Tibial artery (tissue), 4 donors: ENCODE measurements at regions not wholly inside any gene's neighbourhood (a gene's known extent, or its start where the extent isn't known, plus 50 kb on each side); places are given as distances from the start of the nearest gene placed in this dataset.

Experiments used
- DNase-seq, 2 donors: peaks; one replicate each; pipeline ENCODE4 v3.0.0-alpha.2; 2019
- H3K27ac ChIP-seq, 2 donors: fragments of 200-600 bp; sonication (generic) in 1 of 2; 1 replicate in 1 of 2; 2 replicates in 1 of 2; pipeline ENCODE4 v1.5.1; 2018 to 2019; ENCODE audit warnings: mild to moderate bottlenecking in 1 of 2
- H3K27me3 ChIP-seq, 2 donors: fragments of 200-600 bp; sonication (generic) in 1 of 2; one replicate each; pipeline versions ENCODE4 v1.5.1 to v1.6.0; 2016 to 2019
- H3K36me3 ChIP-seq, 3 donors: fragments of 200-600 bp; sonication (generic) in 2 of 3; one replicate each; pipeline ENCODE4 v1.5.1; 2016 to 2019; ENCODE audit warnings: mild to moderate bottlenecking in 2 of 3
- H3K4me1 ChIP-seq, 4 donors: fragments of 200-600 bp; sonication (generic) in 2 of 4; 1 replicate in 3 of 4; 2 replicates in 1 of 4; pipeline ENCODE4 v1.5.1; 2016 to 2019
- H3K4me3 ChIP-seq, 2 donors: fragments of 200-600 bp; sonication (generic) in 1 of 2; 1 replicate in 1 of 2; 2 replicates in 1 of 2; pipeline ENCODE4 v1.5.1; 2018 to 2019; ENCODE audit warnings: mild to moderate bottlenecking in 2 of 2
- H3K9me3 ChIP-seq, 3 donors: fragments of 200-600 bp; sonication (generic) in 1 of 3; one replicate each; pipeline ENCODE4 v1.5.1; 2016 to 2019
- intact Hi-C: fragments of 100-400 bp; cut with DNase I; formaldehyde crosslinking; loops from one replicate; pipeline ENCODE4 v1.15.0; 2023; ENCODE audit warnings: low total_unique reads
- TF ChIP-seq, protein P1 (sequence below), 2 experiments: fragments of 200-600 bp in 1 of 2; fragments of 450-650 bp in 1 of 2; IDR thresholded peaks; one replicate each; pipeline ENCODE4 v1.5.1; 2017 to 2019; ENCODE audit warnings: antibody characterized with exemption in 2 of 2, mild to moderate bottlenecking in 1 of 2, moderate library complexity in 1 of 2

DNA sequence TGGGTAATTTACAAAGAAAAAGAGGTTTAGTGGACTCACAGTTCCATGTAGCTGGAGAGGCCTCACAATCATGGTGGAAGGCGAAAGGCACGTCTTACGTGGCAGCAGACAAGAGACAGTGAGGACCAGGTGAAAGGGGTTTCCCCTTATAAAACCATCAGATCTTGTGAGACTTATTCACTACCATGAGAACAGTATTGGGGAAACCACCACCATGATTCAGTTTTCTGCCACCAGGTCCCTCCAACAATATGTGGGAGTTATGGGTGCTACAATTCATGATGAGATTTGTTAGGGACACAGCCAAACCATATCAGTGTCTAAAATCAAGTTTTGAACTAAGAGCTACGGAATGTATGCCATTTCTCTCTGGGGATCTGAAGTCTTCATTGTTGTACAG lies 354.8 kb upstream of the C2CD4B start:
- DNase-seq, result no peak
- TF ChIP-seq, protein P1, sequence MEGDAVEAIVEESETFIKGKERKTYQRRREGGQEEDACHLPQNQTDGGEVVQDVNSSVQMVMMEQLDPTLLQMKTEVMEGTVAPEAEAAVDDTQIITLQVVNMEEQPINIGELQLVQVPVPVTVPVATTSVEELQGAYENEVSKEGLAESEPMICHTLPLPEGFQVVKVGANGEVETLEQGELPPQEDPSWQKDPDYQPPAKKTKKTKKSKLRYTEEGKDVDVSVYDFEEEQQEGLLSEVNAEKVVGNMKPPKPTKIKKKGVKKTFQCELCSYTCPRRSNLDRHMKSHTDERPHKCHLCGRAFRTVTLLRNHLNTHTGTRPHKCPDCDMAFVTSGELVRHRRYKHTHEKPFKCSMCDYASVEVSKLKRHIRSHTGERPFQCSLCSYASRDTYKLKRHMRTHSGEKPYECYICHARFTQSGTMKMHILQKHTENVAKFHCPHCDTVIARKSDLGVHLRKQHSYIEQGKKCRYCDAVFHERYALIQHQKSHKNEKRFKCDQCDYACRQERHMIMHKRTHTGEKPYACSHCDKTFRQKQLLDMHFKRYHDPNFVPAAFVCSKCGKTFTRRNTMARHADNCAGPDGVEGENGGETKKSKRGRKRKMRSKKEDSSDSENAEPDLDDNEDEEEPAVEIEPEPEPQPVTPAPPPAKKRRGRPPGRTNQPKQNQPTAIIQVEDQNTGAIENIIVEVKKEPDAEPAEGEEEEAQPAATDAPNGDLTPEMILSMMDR (IDR thresholded peaks at IDR 0.05), result no peak
- H3K27ac ChIP-seq, result no peak overlapping the region
- H3K36me3 ChIP-seq, result no peaks in the 10 kb centered on the region
- no peaks in the 10 kb centered on the region for H3K27me3 ChIP-seq
- H3K4me3 ChIP-seq, result no peak overlapping the region
- intact Hi-C loops, result no loop called here
- peaks cover 0 to 17% (median 2%) of the 10 kb centered on the region in 4 donors for H3K4me1 ChIP-seq
- no peaks in the 10 kb centered on the region for H3K9me3 ChIP-seq

GRCh38 chr15:62520887-62521286 lies 355.8 kb upstream of the C2CD4B start:
- DNase-seq, result no peak
- no peaks in the 10 kb centered on the region for H3K9me3 ChIP-seq

DNA sequence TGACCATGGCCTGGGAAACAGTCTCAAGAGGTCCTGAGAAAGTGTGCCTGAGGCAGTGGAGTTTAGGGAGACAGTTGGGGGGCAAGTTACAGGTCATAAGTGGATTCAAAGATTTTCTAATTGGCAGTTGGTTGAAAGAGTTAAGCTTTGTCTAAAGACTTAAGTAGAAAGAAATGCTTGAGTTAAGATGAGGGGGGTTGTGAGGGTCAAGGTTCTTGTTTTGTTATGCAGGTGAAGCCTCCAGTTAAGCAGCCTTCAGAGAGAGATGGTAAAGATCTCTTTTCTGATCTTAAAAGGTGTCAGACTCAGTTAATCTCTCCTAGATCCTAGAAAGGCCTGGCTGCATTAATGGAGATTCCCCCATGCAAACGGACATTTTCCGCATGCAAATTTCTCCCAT lies 356.3 kb upstream of the C2CD4B start:
- DNase-seq, result no peak
- no peak overlapping the region for H3K27ac ChIP-seq
- H3K9me3 ChIP-seq, result no peaks in the 10 kb centered on the region
- intact Hi-C loops, result no loop called here
- H3K4me3 ChIP-seq, result no peak overlapping the region
- H3K4me1 ChIP-seq, result peaks cover 0 to 6% (median 0%) of the 10 kb centered on the region in 4 donors
- H3K36me3 ChIP-seq, result no peaks in the 10 kb centered on the region
- H3K27me3 ChIP-seq, result no peaks in the 10 kb centered on the region
- TF ChIP-seq, protein P1 (IDR thresholded peaks at IDR 0.05), result no peak

More at GRCh38 chr15:62520887-62521286, 355.8 kb upstream of the C2CD4B start:
- H3K4me3 ChIP-seq, result no peak overlapping the region
- TF ChIP-seq, protein P1 (IDR thresholded peaks at IDR 0.05), result no peak
- peaks cover 0 to 11% (median under 1%) of the 10 kb centered on the region in 4 donors for H3K4me1 ChIP-seq
- H3K27ac ChIP-seq, result no peak overlapping the region
- intact Hi-C loops, result no loop called here
- no peaks in the 10 kb centered on the region for H3K36me3 ChIP-seq
- H3K27me3 ChIP-seq, result no peaks in the 10 kb centered on the region

DNA sequence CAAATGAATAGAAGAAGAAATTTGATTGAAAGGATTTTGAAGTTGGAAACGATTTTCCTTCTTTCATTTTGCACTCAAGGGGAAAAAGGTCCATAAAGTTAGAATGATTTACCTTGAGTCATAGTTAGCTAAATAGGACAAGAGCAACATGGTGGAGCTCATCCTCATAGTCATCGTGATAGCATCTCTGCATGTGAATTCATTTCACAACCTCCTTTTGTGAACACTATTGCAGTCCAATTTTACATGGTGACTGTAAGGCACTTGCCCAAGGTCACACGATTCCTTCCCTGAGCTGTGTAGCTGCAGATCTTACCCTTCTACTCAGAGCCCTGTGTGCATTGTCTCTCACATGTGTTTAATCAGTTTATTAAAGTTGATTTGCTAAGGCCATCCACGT lies 359.8 kb upstream of the C2CD4B start:
- TF ChIP-seq, protein P1 (IDR thresholded peaks at IDR 0.05), result no peak
- Histone ChIP-seq H3K27ac (no peak overlapping the region), H3K36me3 (no peaks in the 10 kb centered on the region), H3K27me3 (no peaks in the 10 kb centered on the region), H3K4me1 (no peaks in the 10 kb centered on the region), H3K4me3 (no peak overlapping the region), H3K9me3 (no peaks in the 10 kb centered on the region)
- intact Hi-C loops, result no loop called here
- no peak for DNase-seq

- no peaks in the 10 kb centered on the region for H3K36me3 ChIP-seq
- H3K4me3 ChIP-seq, result no peak overlapping the region
- no peaks in the 10 kb centered on the region for H3K9me3 ChIP-seq
- no peak for DNase-seq
- peaks cover 0 to 4% (median 0%) of the 10 kb centered on the region in 4 donors for H3K4me1 ChIP-seq
- intact Hi-C loops, result no loop called here
- TF ChIP-seq, protein P1 (IDR thresholded peaks at IDR 0.05), result no peak
- no peak overlapping the region for H3K27ac ChIP-seq
- no peaks in the 10 kb centered on the region for H3K27me3 ChIP-seq
Observed at GRCh38 chr15:62527387-62527786, 362.3 kb upstream of the C2CD4B start.

GRCh38 chr15:62528505-62528904 lies 363.4 kb upstream of the C2CD4B start:
- H3K27me3 ChIP-seq, result no peaks in the 10 kb centered on the region
- TF ChIP-seq, protein P1 (IDR thresholded peaks at IDR 0.05), result no peak

More at GRCh38 chr15:62528505-62528904, 363.4 kb upstream of the C2CD4B start:
- Histone ChIP-seq H3K4me1 (peaks cover 0 to 10% (median 0%) of the 10 kb centered on the region in 4 donors), H3K9me3 (no peaks in the 10 kb centered on the region), H3K4me3 (no peak overlapping the region), H3K36me3 (no peaks in the 10 kb centered on the region), H3K27ac (no peak overlapping the region)
- intact Hi-C loops, result no loop called here
- DNase-seq, result no peak
